HCT116 (cell line): ENCODE measurements at regions not wholly inside any gene's neighbourhood (a gene's known extent, or its start where the extent isn't known, plus 50 kb on each side); places are given as distances from the start of the nearest gene placed in this dataset.

Experiments used
- ATAC-seq: fragments of 200-7000 bp; cut with Tn5 transposase; 2 replicates; pipeline ENCODE4 v1.9.1; 2020; ENCODE audit warnings: mild to moderate bottlenecking, moderate library complexity
- BruUV-seq: library from RNA; stranded (reverse); fragments of 400-500 nt; replicated peaks from 2 replicates; lab custom pipeline; 2021; lab: Mats Ljungman, UMichigan
- CTCF ChIA-PET: fragments of 300-600 bp; sonication (Branson Sonifier 250); formaldehyde crosslinking; loops from one replicate; lab custom pipeline; 2021; ENCODE audit warnings: antibody characterized with exemption; lab: Charles Lee
- POLR2A ChIA-PET: fragments of 300-600, 350-600 bp; sonication (Branson Sonifier 250); formaldehyde crosslinking; loops from one replicate; lab custom pipeline; 2021; ENCODE audit warnings: antibody characterized with exemption; lab: Charles Lee
- RAD21 ChIA-PET, 2 experiments: fragments of 300-600 bp; sonication (Branson Sonifier 250); formaldehyde crosslinking; loops; one replicate each; lab custom pipeline; 2023; ENCODE audit warnings: low total read pairs in 2 of 2; ENCODE audit not compliant: uncharacterized antibody in 2 of 2, unreplicated experiment in 2 of 2, low non-redundant PET in 1 of 2; lab: Charles Lee
- DNase-seq: peaks from one replicate; pipeline ENCODE4 v3.0.0-alpha.2; 2010; ENCODE audit warnings: low read depth, low spot score
- H2AFZ ChIP-seq: fragments of 200-600 bp; shearing (Covaris generic), sonication (generic); 2 replicates; pipeline ENCODE4 v1.6.1; 2017; ENCODE audit warnings: low read depth, mixed run types, mixed read lengths, antibody characterized with exemption, low read length; ENCODE audit not compliant: poor library complexity, severe bottlenecking
- H3K27ac ChIP-seq: 2 replicates; pipeline ENCODE4 v1.5.1; 2012; ENCODE audit warnings: low read depth, low read length
- H3K27me3 ChIP-seq: fragments of 200-600 bp; sonication (generic); 2 replicates; pipeline ENCODE4 v1.6.1; 2016; ENCODE audit warnings: mixed run types, low read length, mixed read lengths; ENCODE audit not compliant: insufficient read depth
- H3K36me3 ChIP-seq, 2 experiments: fragments of 200-500 bp in 1 of 2; fragments of 200-600 bp in 1 of 2; sonication (Bioruptor generic) in 1 of 2; sonication (generic) in 1 of 2; 2 replicates each; pipeline versions ENCODE4 v1.5.1 to v1.6.1; 2014 to 2016; ENCODE audit warnings: low read length in 2 of 2, inconsistent platforms in 1 of 2, mixed read lengths in 1 of 2, mixed run types in 1 of 2; ENCODE audit not compliant: insufficient read depth in 2 of 2, control insufficient read depth in 1 of 2
- H3K4me1 ChIP-seq, 2 experiments: fragments of 200-600 bp in 1 of 2; sonication (generic) in 1 of 2; 2 replicates each; pipeline versions ENCODE4 v1.5.1 to v1.6.1; 2012 to 2017; ENCODE audit warnings: low read length in 2 of 2, inconsistent platforms in 1 of 2, mild to moderate bottlenecking in 1 of 2, mixed read lengths in 1 of 2, mixed run types in 1 of 2, moderate library complexity in 1 of 2; ENCODE audit not compliant: insufficient read depth in 2 of 2, control insufficient read depth in 1 of 2
- H3K4me2 ChIP-seq: fragments of 200-600 bp; sonication (generic); 2 replicates; pipeline ENCODE4 v1.6.1; 2017; ENCODE audit warnings: mixed run types, low read length, mixed read lengths
- H3K4me3 ChIP-seq, 2 experiments: fragments of 200-600 bp in 1 of 2; sonication (generic) in 1 of 2; replicated peaks in 1 of 2; 2 replicates each; pipeline ENCODE4 v1.5.1; 2011 to 2016; ENCODE audit warnings: low read length in 2 of 2, control low read depth in 1 of 2, low read depth in 1 of 2, mild to moderate bottlenecking in 1 of 2, mixed read lengths in 1 of 2, mixed run types in 1 of 2
- H3K79me2 ChIP-seq: fragments of 200-600 bp; sonication (generic); 2 replicates; pipeline ENCODE4 v1.6.1; 2017; ENCODE audit warnings: mild to moderate bottlenecking, mixed run types, low read length, moderate library complexity, mixed read lengths; ENCODE audit not compliant: insufficient read depth
- H3K9ac ChIP-seq: fragments of 200-600 bp; sonication (generic); 2 replicates; pipeline ENCODE4 v1.6.1; 2016; ENCODE audit warnings: low read length, mixed read lengths
- H3K9me2 ChIP-seq: fragments of 200-600 bp; sonication (generic), shearing (Covaris generic); 2 replicates; pipeline ENCODE4 v1.6.1; 2017; ENCODE audit warnings: mixed run types, mild to moderate bottlenecking, moderate library complexity; ENCODE audit not compliant: insufficient read depth
- H3K9me3 ChIP-seq, 2 experiments: fragments of 200-500 bp in 1 of 2; fragments of 200-600 bp in 1 of 2; sonication (Bioruptor generic) in 1 of 2; sonication (generic) in 1 of 2; 2 replicates each; pipeline ENCODE4 v1.6.1; 2014 to 2017; ENCODE audit warnings: low read length in 2 of 2, mixed read lengths in 2 of 2, inconsistent platforms in 1 of 2, low read depth in 1 of 2, mild to moderate bottlenecking in 1 of 2, mixed run types in 1 of 2, moderate library complexity in 1 of 2; ENCODE audit not compliant: control insufficient read depth in 1 of 2, insufficient read depth in 1 of 2
- H4K20me1 ChIP-seq: fragments of 200-600 bp; sonication (generic), shearing (Covaris generic); 2 replicates; pipeline ENCODE4 v1.6.1; 2017; ENCODE audit warnings: mixed run types, mild to moderate bottlenecking, moderate library complexity; ENCODE audit not compliant: insufficient read depth
- CEBPB ChIP-seq: IDR thresholded peaks from 2 replicates; pipeline ENCODE4 v1.6.1; 2012; ENCODE audit warnings: low read depth
- EGR1 ChIP-seq: IDR thresholded peaks from 2 replicates; pipeline ENCODE4 v1.6.1; 2012; ENCODE audit warnings: low read depth
- EZH2 ChIP-seq: fragments of 200-600 bp; sonication (generic); IDR thresholded peaks from 2 replicates; pipeline ENCODE4 v1.6.1; 2017; ENCODE audit warnings: antibody characterized with exemption, mixed run types
- EZH2phosphoT487 ChIP-seq: fragments of 200-600 bp; IDR thresholded peaks from 2 replicates; pipeline ENCODE4 v1.6.1; 2018; ENCODE audit warnings: antibody characterized with exemption, borderline replicate concordance
- FOSL1 ChIP-seq: IDR thresholded peaks from 2 replicates; pipeline ENCODE4 v1.6.1; 2012; ENCODE audit warnings: low read depth
- JUND ChIP-seq: IDR thresholded peaks from 2 replicates; pipeline ENCODE4 v1.6.1; 2012
- POLR2A ChIP-seq: IDR thresholded peaks from 2 replicates; pipeline ENCODE4 v1.7.0; 2011; ENCODE audit warnings: borderline replicate concordance; ENCODE audit not compliant: insufficient read depth, insufficient read length; ENCODE audit errors: extremely low read depth
- TCF7L2 ChIP-seq: IDR thresholded peaks from 2 replicates; pipeline ENCODE4 v1.7.0; 2011; ENCODE audit warnings: borderline replicate concordance, inconsistent platforms; ENCODE audit not compliant: insufficient read depth, insufficient read length; ENCODE audit errors: extremely low read depth
- ZNF274 ChIP-seq: fragments of 200-500 bp; sonication (Bioruptor generic); IDR thresholded peaks from 2 replicates; pipeline ENCODE4 v1.6.1; 2014; ENCODE audit warnings: mild to moderate bottlenecking, low read depth, low read length, inconsistent platforms
- intact Hi-C: fragments of 100-400 bp; cut with micrococcal nuclease; formaldehyde crosslinking; loops from 2 replicates; pipeline ENCODE4 v1.10.0; 2022
- TF ChIP-seq, protein P1 (sequence below): IDR thresholded peaks from 2 replicates; pipeline ENCODE4 v1.6.1; 2012
- TF ChIP-seq, protein P2 (sequence below): IDR thresholded peaks from 2 replicates; pipeline ENCODE4 v1.6.1; 2012; ENCODE audit warnings: low read depth
- TF ChIP-seq, protein P3 (sequence below): IDR thresholded peaks from 2 replicates; pipeline ENCODE4 v1.6.1; 2011; ENCODE audit warnings: mild to moderate bottlenecking, low read length, moderate library complexity; ENCODE audit not compliant: insufficient replicate concordance; ENCODE audit errors: extremely low read depth

GRCh38 chr3:80445053-80445452 is 677.3 kb upstream of the ROBO1 start:
- no peaks in the 10 kb centered on the region for H3K36me3 ChIP-seq
- H3K27ac ChIP-seq = no peak overlapping the region
- no peak overlapping the region for H3K4me3 ChIP-seq
- no peak for TF ChIP-seq POLR2A
- no peak for TF ChIP-seq ZNF274
- no peak for TF ChIP-seq TCF7L2
- TF ChIP-seq JUND = no peak
- no peak for TF ChIP-seq CEBPB
- no peak for TF ChIP-seq EZH2phosphoT487
- no peak for TF ChIP-seq EZH2
- TF ChIP-seq, protein P1, sequence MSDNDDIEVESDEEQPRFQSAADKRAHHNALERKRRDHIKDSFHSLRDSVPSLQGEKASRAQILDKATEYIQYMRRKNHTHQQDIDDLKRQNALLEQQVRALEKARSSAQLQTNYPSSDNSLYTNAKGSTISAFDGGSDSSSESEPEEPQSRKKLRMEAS = no peak
- no peak for TF ChIP-seq EGR1
- no peak for TF ChIP-seq FOSL1
- TF ChIP-seq, protein P2, sequence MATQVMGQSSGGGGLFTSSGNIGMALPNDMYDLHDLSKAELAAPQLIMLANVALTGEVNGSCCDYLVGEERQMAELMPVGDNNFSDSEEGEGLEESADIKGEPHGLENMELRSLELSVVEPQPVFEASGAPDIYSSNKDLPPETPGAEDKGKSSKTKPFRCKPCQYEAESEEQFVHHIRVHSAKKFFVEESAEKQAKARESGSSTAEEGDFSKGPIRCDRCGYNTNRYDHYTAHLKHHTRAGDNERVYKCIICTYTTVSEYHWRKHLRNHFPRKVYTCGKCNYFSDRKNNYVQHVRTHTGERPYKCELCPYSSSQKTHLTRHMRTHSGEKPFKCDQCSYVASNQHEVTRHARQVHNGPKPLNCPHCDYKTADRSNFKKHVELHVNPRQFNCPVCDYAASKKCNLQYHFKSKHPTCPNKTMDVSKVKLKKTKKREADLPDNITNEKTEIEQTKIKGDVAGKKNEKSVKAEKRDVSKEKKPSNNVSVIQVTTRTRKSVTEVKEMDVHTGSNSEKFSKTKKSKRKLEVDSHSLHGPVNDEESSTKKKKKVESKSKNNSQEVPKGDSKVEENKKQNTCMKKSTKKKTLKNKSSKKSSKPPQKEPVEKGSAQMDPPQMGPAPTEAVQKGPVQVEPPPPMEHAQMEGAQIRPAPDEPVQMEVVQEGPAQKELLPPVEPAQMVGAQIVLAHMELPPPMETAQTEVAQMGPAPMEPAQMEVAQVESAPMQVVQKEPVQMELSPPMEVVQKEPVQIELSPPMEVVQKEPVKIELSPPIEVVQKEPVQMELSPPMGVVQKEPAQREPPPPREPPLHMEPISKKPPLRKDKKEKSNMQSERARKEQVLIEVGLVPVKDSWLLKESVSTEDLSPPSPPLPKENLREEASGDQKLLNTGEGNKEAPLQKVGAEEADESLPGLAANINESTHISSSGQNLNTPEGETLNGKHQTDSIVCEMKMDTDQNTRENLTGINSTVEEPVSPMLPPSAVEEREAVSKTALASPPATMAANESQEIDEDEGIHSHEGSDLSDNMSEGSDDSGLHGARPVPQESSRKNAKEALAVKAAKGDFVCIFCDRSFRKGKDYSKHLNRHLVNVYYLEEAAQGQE = no peak
- TF ChIP-seq, protein P3, sequence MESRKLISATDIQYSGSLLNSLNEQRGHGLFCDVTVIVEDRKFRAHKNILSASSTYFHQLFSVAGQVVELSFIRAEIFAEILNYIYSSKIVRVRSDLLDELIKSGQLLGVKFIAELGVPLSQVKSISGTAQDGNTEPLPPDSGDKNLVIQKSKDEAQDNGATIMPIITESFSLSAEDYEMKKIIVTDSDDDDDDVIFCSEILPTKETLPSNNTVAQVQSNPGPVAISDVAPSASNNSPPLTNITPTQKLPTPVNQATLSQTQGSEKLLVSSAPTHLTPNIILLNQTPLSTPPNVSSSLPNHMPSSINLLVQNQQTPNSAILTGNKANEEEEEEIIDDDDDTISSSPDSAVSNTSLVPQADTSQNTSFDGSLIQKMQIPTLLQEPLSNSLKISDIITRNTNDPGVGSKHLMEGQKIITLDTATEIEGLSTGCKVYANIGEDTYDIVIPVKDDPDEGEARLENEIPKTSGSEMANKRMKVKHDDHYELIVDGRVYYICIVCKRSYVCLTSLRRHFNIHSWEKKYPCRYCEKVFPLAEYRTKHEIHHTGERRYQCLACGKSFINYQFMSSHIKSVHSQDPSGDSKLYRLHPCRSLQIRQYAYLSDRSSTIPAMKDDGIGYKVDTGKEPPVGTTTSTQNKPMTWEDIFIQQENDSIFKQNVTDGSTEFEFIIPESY = no peak
- TF ChIP-seq, all 23 proteins: peak for 0
- H3K27me3 ChIP-seq = no peaks in the 10 kb centered on the region
- H3K9ac ChIP-seq = no peak overlapping the region
- intact Hi-C loops = no loop called here
- no peaks in the 10 kb centered on the region for H3K79me2 ChIP-seq
- no peaks in the 10 kb centered on the region for H3K9me2 ChIP-seq
- BruUV-seq = no TSS peak
- H3K4me1 ChIP-seq = no peaks in the 10 kb centered on the region
- no peaks in the 10 kb centered on the region for H4K20me1 ChIP-seq
- ATAC-seq (no peak), DNase-seq (no peak)
- RAD21 ChIA-PET = no interaction called here
- H3K4me2 ChIP-seq = no peak overlapping the region
- POLR2A ChIA-PET = no interaction called here
- H2AFZ ChIP-seq = no peak overlapping the region
- CTCF ChIA-PET = no interaction called here
- H3K9me3 ChIP-seq = peaks cover 0 to 24% of the 10 kb centered on the region in 2 experiments; a peak in 3 of 4 replicates
